Panc1 (cell line): ENCODE measurements at regions not wholly inside any gene's neighbourhood (a gene's known extent, or its start where the extent isn't known, plus 50 kb on each side); places are given as distances from the start of the nearest gene placed in this dataset.

Experiments
- CTCF ChIP-seq: fragments of 450-650 bp; IDR thresholded peaks from 2 replicates; pipeline ENCODE4 v1.5.1; 2017; ENCODE audit warnings: mild to moderate bottlenecking
- POLR2AphosphoS5 ChIP-seq: IDR thresholded peaks from 2 replicates; pipeline ENCODE4 v1.6.1; 2012; ENCODE audit warnings: mild to moderate bottlenecking, low read depth, low read length, moderate library complexity
- REST ChIP-seq, 2 experiments: IDR thresholded peaks; 2 replicates each; pipeline ENCODE4 v1.6.1; 2011 to 2012; ENCODE audit warnings: low read depth in 2 of 2, control low read depth in 1 of 2, low read length in 1 of 2, mild to moderate bottlenecking in 1 of 2, moderate library complexity in 1 of 2; ENCODE audit not compliant: insufficient read depth in 1 of 2
- SIN3A ChIP-seq: IDR thresholded peaks from 2 replicates; pipeline ENCODE4 v1.6.1; 2012; ENCODE audit warnings: low read depth, mild to moderate bottlenecking, low read length, moderate library complexity, borderline replicate concordance; ENCODE audit not compliant: insufficient read depth
- TCF7L2 ChIP-seq: IDR thresholded peaks from 2 replicates; pipeline ENCODE4 v1.6.1; 2011; ENCODE audit warnings: mild to moderate bottlenecking, low read depth, low read length, inconsistent platforms

- TF ChIP-seq CTCF (no peak), REST (IDR thresholded peaks at IDR 0.05; ENCODE audit: insufficient read depth in 1 of 2, low read depth in 2 of 2, low read length in 1 of 2) (no peak), POLR2AphosphoS5 (no peak), SIN3A (no peak), TCF7L2 (no peak)
Observed at GRCh38 chr17:77291591-77292386, 151.0 kb downstream of the SEC14L1 start.
